ENCODE measurements at regions not wholly inside any gene's neighbourhood (a gene's known extent, or its start where the extent isn't known, plus 50 kb on each side); places are given as distances from the start of the nearest gene placed in this dataset.

DNA sequence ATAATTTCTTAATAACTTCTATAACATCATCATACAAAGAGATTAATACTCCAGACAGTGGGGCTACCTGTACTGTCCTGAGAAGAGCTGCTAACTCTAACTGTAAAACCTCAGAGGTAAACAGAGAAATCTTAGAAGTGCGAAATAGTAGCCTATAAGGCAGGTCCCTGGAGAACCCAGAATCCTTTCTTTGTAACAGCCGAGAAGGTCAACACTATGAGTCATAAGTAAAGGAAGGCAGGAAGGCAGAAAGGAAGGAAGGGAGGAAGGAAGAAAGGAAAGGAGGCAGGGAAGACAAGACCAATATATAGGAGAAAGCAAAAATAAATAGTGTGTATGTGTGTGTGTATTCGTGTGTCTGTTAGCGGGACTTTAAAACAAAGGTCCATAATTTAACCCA is 540.6 kb downstream of the ZWINT start:
- H3K9me1 ChIP-seq (ENCODE audit: control insufficient read depth, extremely low read depth, insufficient read depth, low read length) = no peaks in the 10 kb centered on the region
- no peaks in the 10 kb centered on the region for H3K9me3 ChIP-seq (ENCODE audit: control insufficient read depth, low read depth, low read length)
- no peaks in the 10 kb centered on the region for H3K4me1 ChIP-seq (ENCODE audit: control insufficient read depth, extremely low read depth, insufficient read depth, low read length)
- H3K79me2 ChIP-seq (ENCODE audit: control insufficient read depth, insufficient read depth, low read length) = no peaks in the 10 kb centered on the region
- dilution Hi-C loops (cut with MboI; ENCODE audit: extremely low pct_ligation_motif_present, low sequenced_read_pairs) = no loop called here
- H3K4me3 ChIP-seq (ENCODE audit: control insufficient read depth in 2 of 3, extremely low read depth in 1 of 3, insufficient read depth in 2 of 3, low read depth in 1 of 3, low read length in 3 of 3) = no peak overlapping the region
- DNase-seq (ENCODE audit: low read depth, low spot score) (no peak), FAIRE-seq (no peak)
- no peak overlapping the region for H3K9ac ChIP-seq (ENCODE audit: control insufficient read depth, extremely low read depth, insufficient read depth, low read length)
- H3K36me3 ChIP-seq (ENCODE audit: control insufficient read depth in 2 of 2, extremely low read depth in 1 of 2, insufficient read depth in 2 of 2, low read length in 2 of 2) = no peaks in the 10 kb centered on the region
- no peaks in the 10 kb centered on the region for H3K27me3 ChIP-seq (ENCODE audit: control insufficient read depth, extremely low read depth, insufficient read depth, low read length)
- no peak for TF ChIP-seq EZH2 (IDR thresholded peaks at IDR 0.05; ENCODE audit: low read length)
- TF ChIP-seq, protein P1, sequence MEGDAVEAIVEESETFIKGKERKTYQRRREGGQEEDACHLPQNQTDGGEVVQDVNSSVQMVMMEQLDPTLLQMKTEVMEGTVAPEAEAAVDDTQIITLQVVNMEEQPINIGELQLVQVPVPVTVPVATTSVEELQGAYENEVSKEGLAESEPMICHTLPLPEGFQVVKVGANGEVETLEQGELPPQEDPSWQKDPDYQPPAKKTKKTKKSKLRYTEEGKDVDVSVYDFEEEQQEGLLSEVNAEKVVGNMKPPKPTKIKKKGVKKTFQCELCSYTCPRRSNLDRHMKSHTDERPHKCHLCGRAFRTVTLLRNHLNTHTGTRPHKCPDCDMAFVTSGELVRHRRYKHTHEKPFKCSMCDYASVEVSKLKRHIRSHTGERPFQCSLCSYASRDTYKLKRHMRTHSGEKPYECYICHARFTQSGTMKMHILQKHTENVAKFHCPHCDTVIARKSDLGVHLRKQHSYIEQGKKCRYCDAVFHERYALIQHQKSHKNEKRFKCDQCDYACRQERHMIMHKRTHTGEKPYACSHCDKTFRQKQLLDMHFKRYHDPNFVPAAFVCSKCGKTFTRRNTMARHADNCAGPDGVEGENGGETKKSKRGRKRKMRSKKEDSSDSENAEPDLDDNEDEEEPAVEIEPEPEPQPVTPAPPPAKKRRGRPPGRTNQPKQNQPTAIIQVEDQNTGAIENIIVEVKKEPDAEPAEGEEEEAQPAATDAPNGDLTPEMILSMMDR (optimal IDR thresholded peaks at IDR 0.05 in 1 of 3, IDR thresholded peaks at IDR 0.05 in 1 of 3, conservative IDR thresholded peaks at IDR 0.05 in 1 of 3; ENCODE audit: extremely low read depth in 1 of 3, insufficient read depth in 2 of 3, low read length in 3 of 3) = no peak
- no peak overlapping the region for H3K27ac ChIP-seq (ENCODE audit: control insufficient read depth, insufficient read depth, low read length)
- no peak overlapping the region for H3K4me2 ChIP-seq (ENCODE audit: control insufficient read depth, extremely low read depth, insufficient read depth, low read depth, low read length)
- no peaks in the 10 kb centered on the region for H4K20me1 ChIP-seq (ENCODE audit: control insufficient read depth, extremely low read depth, insufficient read depth, low read length)
- H2AFZ ChIP-seq (ENCODE audit: control insufficient read depth, low read length) = no peak overlapping the region

DNA sequence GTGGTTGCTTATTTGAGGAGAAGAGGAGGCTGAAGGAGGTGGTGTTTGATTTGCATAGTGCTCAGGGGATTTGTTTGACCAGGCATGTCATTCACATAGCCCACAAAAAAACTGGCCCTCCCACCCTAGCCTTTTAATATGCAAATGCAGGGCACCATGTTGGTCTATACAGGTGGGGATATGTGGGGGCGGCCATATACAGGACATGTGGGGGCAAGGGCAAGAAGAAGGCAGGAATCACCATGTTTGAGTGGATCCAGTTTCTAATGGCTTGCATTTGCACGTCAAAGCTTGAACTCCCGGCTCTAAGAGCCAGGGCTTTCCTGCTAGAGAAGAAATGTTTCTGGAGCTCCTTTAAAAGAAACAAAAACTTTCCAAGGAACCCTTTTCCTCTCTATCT is 541.0 kb downstream of the ZWINT start:
- Histone ChIP-seq H3K9ac (ENCODE audit: control insufficient read depth, extremely low read depth, insufficient read depth, low read length) (no peak overlapping the region), H3K9me1 (ENCODE audit: control insufficient read depth, extremely low read depth, insufficient read depth, low read length) (no peaks in the 10 kb centered on the region), H2AFZ (ENCODE audit: control insufficient read depth, low read length) (no peak overlapping the region), H3K36me3 (ENCODE audit: control insufficient read depth in 2 of 2, extremely low read depth in 1 of 2, insufficient read depth in 2 of 2, low read length in 2 of 2) (no peaks in the 10 kb centered on the region), H3K27me3 (ENCODE audit: control insufficient read depth, extremely low read depth, insufficient read depth, low read length) (no peaks in the 10 kb centered on the region), H3K9me3 (ENCODE audit: control insufficient read depth, low read depth, low read length) (no peaks in the 10 kb centered on the region), H3K4me3 (ENCODE audit: control insufficient read depth in 2 of 3, extremely low read depth in 1 of 3, insufficient read depth in 2 of 3, low read depth in 1 of 3, low read length in 3 of 3) (no peak overlapping the region), H3K79me2 (ENCODE audit: control insufficient read depth, insufficient read depth, low read length) (no peaks in the 10 kb centered on the region), H3K4me2 (ENCODE audit: control insufficient read depth, extremely low read depth, insufficient read depth, low read depth, low read length) (no peak overlapping the region), H4K20me1 (ENCODE audit: control insufficient read depth, extremely low read depth, insufficient read depth, low read length) (no peaks in the 10 kb centered on the region), H3K4me1 (ENCODE audit: control insufficient read depth, extremely low read depth, insufficient read depth, low read length) (no peaks in the 10 kb centered on the region), H3K27ac (ENCODE audit: control insufficient read depth, insufficient read depth, low read length) (no peak overlapping the region)
- DNase-seq (ENCODE audit: low read depth, low spot score) = no peak
- no peak for FAIRE-seq
- TF ChIP-seq, protein P1 (optimal IDR thresholded peaks at IDR 0.05 in 1 of 3, IDR thresholded peaks at IDR 0.05 in 1 of 3, conservative IDR thresholded peaks at IDR 0.05 in 1 of 3; ENCODE audit: extremely low read depth in 1 of 3, insufficient read depth in 2 of 3, low read length in 3 of 3) = no peak
- TF ChIP-seq EZH2 (IDR thresholded peaks at IDR 0.05; ENCODE audit: low read length) = no peak
- dilution Hi-C loops (cut with MboI; ENCODE audit: extremely low pct_ligation_motif_present, low sequenced_read_pairs) = no loop called here
